Frontal cortex (tissue), 3 donors: ENCODE measurements at regions not wholly inside any gene's neighbourhood (a gene's known extent, or its start where the extent isn't known, plus 50 kb on each side); places are given as distances from the start of the nearest gene placed in this dataset.

Experiments
- DNase-seq, 2 donors: peaks; one replicate each; pipeline ENCODE4 v3.0.0; 2012; ENCODE audit warnings: low spot score in 2 of 2
- FAIRE-seq: peaks from 2 replicates; lab custom pipeline; 2012; peaks lifted over from hg19 to GRCh38; lab: Jason Lieb, UNC
- donor health status: control.
- donor health status: control.
- donor health status: control.

DNA sequence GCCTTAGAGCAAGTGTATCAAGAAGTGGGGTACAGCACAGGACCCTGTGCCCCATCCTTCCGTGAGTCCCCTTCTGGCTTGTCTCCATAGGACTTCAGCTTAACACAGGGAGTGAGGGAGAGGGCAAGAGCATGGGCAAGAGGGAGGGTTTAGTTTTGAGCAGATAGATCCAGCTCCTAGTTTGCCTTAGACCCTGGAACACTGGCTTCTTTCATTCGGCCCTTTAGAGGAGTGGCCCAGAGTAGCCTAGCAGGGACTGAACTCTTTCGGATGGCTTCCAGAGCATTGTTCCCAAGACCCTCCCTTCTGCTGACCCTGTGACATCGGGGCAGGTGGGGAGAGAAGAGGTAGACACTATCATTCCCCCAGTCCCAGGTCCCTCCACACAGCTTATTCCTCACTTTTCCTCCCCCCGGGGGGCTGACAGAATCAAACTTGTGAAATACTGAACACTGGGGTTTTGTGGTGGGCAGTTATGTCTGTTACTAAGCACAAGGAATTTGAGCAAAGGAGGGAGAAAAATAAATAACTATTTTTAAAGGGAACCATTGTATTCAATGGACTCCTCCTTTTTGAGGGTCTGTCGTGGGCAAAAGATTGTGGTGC, 289.6 kb upstream of the C2CD4B start:
- DNase-seq: no peak
- no peak for FAIRE-seq

DNA sequence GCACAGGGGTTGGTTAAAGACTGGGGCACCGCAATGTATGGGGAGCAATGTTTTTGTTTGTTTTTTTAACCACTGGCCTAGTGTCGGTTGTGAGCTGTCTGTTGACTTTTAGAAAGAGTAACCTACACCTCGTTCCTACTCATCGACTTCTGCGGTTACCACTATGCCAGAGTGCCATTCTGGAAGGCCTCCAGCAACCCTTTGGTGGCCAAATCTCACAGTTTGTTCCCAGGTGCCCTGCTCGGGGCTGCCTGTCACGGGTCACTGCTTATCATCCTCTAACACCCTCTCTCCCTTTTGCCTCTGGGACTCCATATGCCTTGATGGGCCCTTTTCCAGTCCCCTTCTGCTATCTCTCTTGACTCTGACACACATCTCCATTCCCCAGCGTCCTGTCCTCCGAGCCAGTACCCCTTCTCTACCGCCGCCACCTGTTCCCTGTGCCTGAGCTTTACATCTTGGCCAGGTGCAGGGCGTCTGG, 290.4 kb upstream of the C2CD4B start:
- FAIRE-seq (no peak), DNase-seq (no peak)

DNA sequence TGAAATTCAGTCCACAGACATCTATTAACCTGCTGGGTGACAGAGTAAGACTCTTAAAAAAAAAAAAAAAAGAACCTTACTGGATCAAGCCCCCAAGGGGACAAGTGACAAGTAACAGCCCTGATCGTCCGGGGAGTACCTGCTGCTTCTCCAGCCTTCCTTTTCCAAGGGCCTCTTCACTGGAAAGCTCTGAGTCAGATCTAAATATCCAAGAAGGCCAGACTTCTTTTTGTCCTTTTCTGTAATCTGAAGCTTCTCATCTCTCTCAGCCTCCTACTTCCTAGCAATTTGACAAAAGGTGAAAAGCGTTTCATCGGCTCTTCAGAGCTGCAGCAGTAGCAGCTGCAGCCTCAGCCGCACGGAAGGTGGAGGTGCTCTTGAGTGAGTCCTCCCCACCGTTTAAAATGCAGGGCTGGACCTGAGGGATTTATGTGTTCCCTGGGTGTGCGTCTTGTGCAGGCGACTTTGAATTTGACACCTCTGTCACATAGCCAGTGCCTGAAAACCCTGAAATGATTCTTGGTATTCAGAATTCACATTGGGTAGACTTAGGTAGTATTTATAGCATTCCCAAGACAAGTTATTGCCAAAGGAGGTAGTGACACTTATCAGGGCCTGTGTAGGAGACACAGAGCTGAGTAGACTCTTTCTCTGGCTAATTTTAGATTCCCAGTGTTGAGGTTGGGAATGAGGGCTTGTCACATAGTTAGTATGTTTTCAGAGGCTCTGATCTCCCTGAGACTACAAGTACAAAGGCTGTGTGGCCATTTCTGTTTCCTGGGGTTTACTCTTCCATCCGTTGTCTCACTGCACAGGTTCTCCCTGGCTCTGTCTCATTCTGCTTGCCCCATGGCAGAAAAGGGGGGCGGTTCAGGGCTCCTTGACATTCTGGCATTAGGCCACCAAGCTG, 291.2 kb upstream of the C2CD4B start:
- no peak for FAIRE-seq

DNA sequence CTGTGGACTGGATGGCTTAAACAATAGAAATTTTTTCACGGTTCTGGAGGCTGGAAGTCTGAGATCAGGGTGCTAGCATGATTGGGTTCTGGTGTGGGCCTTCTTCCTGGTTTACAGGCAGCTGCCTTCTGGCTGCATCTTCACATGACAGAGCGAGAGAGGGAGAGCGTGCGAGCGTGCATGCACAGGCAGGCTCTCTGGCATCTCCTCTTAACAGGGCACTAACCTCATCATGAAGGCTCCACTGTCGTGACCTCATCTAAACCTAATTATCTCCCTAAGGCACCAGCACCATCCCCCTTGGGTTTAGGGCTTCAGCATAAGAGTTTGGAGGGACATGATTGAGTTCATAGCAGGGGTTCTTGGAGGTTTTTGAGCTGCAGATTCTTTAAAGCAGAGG, 292.0 kb upstream of the C2CD4B start:
- FAIRE-seq (no peak), DNase-seq (no peak)

More for the DNA sequence above, 291.2 kb upstream of the C2CD4B start:
- no peak for DNase-seq

DNA sequence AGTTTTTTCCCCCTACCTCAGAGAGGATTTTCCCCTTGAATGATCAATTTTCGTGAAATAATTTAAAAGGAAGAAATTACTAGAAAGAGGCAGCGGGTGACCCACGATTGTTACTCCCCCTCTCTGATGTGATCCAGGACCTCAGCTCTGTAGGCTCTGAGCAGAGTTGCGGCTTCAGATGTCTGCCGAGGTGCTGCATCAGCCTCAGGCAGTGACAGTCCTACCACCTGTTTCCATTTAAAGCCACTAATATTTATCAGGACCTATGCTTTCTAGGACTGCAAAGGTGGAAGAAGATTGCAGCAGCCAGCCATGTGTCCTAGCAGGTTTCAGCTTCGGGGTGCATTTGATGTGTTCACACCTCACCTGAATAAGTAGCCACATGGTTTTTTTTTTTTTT, 294.8 kb upstream of the C2CD4B start:
- FAIRE-seq: no peak

DNA sequence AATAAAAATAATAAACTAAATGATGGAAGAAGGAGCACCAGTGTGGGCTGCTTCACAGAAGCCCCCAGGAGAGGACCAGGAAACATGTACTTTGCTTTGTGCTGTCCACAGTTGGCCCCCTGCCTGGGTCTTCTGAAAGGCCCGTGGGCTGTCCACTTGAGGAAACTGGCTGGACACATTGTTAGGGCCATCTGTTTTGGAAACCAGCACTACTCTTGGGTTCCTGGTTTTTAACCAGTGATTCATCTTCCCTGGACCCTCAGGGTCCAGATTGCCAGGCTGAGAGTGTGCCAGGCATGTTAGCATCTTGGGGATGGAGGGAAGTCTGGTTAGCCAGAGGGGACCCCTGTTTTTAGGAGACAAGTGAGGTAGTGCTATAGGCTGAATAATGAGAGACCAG, 297.2 kb upstream of the C2CD4B start:
- no peak for FAIRE-seq

More for the DNA sequence above, 294.8 kb upstream of the C2CD4B start:
- DNase-seq: no peak

DNA sequence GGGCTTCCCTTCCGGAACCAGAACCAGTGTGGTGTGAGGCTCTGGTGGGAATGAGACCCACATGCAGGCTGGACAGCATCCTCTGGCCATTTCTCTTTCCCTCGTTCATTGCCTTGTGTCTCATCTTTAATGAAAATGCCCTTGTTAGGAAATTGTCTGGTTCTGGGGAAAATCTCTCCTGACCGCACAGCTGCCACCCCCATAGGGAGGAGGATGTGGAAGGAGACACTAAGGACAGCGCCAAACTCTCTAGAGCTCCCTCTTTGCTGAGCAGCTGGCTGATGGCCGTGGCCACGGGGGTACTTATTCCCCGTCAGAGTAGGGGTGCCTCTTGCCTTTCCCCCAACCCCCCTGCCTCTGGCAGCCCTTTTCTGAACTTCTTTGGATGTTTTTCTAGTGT, 297.6 kb upstream of the C2CD4B start:
- FAIRE-seq (no peak), DNase-seq (no peak)

More for the DNA sequence above, 297.2 kb upstream of the C2CD4B start:
- DNase-seq: no peak

DNA sequence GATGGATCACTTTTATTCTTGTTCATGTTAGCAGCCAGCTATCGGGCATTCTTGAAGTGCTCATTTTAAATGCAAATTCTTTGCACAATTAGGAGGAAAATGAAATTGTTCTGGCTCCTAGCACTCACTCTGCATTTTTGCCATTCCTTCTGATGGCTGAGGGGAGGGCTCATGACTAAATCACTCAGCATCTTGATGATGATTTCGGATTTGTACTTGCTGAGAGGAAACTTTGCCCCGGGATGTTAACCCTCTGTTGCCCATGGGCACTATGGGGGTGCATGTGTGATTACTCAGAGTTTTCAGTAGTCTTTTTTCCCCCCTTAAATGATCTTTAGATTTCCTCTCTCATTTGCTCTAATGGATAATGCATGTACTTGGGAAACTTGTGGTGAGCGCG, 299.6 kb upstream of the C2CD4B start:
- FAIRE-seq (no peak), DNase-seq (no peak)

DNA sequence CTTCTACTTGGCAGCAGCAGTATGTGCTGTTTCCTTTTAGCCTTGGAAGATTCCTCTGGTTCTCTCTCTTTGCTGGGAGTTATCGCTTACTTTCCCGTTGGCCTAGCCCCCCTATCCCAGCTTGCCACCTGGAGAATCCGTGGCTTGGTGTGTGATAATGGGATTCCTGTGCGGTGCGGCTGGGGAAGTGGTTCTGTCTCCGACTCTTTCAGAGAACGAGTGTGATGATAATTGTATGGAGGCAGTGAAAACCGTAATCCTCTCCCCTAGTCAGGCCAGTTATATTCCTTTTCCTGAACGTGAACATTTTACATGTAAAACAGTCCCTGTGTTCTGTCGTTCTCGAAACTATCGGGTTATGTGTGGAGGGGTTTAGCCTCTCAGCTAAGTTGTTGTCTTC, 300.1 kb upstream of the C2CD4B start:
- FAIRE-seq: no peak
- DNase-seq: no peak

DNA sequence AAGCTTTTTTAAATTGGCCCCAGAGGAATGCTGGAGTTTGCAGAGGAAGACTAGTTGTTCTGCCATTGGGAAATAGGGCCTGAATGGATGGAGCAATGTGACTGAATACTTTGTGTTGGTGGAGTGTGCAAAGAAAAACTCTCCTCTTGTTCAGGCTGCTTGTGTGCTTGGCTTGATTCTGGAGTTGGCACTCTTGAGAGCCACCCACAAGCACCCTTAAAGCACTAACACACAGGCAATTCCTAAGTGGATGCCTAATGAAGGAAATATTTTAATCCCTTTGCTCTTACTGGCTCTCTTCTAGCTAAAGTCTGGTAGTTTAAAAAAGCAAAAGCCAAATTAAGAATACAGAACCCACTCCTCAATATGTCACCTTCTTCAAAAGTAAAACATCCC, 304.4 kb upstream of the C2CD4B start:
- DNase-seq (peak in 1 of 2 donors; percentile 22), FAIRE-seq (no peak)

DNA sequence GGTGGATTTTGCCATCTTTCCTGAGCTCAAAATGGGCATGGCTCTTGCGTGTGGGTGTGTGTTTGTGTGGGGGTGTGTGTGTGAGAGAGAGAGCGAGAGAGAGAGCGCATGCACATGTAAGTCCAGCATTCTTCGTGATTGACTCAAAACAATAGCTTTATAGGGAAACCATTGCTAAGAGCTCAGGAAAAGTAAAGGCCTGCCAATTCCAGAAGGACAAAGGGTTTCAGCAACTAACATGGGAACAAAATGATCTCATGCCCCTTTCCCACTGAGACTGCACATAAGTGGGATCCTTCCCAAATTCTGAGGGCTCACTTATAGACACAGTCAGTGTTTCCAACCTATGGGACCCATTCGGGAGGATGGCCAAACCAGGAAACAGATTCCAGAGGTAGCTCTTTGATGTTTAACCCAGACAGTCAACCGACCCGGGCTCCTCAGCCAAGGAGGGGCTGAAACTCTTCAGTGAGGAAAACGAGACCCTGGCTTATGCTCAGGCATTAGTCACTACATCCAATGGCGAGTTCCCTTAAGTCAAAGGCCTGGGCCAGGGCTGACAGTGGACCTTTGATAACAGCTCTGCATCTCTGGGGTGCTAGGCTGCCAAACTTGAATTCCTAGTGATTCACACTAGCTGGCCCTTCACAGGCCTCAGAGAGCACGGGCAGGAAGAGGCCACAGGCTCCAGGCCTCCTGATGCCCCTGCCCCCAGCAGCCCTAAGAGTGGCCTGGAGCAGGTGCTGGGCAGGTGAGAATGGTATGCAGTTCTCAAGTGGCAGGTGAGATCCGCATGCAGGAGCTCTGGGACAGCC, 305.0 kb upstream of the C2CD4B start:
- DNase-seq: no peak
- no peak for FAIRE-seq

DNA sequence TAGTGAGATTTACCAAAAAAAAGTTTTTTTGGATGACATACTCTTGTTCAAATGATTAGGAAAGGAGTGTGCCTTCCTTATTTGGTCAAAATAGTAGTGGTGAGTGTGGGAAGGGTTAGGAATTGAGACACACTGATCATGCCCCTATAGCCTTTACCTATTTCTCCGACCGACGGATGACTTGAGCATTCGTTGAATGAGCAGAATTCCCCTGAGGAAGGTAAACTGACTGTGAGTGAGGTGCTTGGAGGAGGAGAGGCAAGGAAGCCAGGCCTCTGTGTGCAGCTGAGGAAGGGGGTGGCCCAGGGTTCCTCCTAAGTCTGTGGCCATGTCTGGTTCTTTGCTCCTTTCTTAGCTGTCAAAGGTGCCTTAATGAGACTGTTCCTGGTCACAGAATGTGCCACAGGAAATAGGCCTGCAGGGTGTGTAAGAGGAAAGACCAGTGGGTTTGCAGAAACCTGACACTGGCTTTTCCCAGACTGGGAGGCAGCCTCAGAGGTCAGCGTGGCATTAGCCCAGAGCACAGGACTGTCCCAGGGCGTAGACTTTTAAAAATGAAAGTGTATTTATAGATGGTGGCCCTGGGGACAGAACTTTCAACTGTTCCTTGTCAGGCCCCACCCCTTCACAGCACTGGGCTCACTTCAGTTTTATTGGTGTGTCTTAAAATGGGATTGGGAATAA, 307.7 kb upstream of the C2CD4B start:
- no peak for FAIRE-seq
- no peak for DNase-seq

DNA sequence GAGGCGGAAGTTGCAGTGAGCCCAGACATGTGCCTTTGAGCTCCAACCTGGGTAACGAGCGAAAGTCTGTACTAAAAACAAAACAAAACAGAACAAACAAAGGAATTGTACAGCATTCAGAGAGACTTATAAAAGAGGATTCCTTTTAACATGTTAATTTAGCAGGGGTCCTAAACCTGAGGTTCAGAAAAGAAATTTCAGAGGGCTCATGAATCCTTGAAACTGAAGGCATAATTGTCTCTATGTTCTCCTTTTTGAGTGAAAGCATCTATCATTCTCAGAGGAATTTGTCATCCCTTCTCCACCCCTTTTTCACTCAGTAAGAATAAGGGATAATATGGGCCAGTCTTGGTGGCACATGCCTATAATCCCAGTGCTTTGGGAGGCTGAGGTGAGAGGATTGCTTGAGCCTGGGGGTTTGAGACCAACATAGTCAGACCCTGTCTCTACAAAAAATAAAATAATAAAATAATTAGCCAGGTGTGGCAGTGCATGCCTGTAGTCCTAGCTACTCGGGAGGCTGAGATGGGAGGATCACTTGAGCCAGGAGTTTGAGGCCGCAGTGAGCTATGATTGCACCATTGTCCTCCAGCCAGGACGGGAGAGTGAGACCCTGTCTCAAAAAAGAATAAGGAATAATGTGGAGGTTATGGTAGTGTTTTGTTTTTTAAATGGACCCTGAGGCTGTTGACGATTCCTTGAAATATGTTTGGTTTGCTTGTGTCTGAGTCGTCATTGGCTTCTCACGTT, 309.1 kb upstream of the C2CD4B start:
- FAIRE-seq (no peak), DNase-seq (no peak)

DNA sequence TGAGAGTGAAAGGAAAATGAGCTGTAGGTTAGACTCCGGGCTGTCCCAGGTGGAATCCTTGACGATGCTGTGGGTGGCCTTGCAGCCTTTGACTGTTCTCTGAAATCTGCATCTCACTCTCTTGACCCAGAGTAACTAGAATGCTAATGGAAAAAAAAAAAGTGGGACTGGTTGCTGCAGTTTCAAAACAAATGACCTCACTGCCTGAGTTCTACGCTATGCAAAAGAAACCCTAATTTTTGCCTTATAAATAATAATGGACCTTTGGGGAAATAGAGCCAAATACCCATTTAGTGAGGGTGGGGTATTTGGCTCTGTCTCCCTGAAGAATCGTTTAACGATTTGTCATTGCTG, 309.7 kb upstream of the C2CD4B start:
- FAIRE-seq: no peak
- DNase-seq: no peak

DNA sequence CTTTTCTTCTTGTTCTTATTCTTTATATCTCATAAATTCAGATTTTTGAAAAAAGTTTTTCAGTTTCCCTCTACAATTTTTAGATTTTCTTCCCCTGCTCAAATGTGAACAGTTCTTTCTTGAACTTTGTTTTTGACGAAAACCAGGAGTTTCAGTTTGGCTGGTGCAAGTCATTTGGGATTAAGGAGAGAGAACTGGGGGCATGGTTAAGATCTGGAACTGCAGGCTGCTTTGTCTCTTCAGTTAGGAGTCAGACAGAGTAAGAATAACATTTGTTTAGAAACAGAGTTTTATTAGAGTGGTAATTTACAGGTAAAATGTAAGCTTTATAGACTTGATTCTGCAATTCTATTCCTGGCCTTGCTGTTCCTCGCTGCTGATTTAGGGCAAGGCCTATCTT, 310.5 kb upstream of the C2CD4B start:
- DNase-seq (no peak), FAIRE-seq (no peak)

DNA sequence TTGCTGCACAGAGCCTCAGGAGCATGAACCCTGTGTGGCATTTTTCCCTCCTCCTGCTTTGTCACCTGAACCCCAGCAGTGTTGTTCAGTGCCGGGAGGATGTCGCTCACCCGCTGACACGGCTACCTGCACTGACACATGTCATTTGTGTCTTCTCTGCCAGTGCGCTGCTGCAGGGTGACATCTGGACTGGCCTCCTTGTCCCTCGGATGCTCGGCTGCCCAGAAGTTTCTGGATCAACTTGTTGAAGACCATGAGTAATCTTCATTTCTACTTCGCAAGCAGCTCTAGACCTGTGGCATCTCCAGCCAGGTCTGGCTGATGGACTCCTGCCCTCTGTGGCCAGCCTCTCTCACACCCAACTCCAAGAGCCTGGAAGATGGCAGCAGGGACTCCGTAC, 311.1 kb upstream of the C2CD4B start:
- DNase-seq (no peak), FAIRE-seq (no peak)

DNA sequence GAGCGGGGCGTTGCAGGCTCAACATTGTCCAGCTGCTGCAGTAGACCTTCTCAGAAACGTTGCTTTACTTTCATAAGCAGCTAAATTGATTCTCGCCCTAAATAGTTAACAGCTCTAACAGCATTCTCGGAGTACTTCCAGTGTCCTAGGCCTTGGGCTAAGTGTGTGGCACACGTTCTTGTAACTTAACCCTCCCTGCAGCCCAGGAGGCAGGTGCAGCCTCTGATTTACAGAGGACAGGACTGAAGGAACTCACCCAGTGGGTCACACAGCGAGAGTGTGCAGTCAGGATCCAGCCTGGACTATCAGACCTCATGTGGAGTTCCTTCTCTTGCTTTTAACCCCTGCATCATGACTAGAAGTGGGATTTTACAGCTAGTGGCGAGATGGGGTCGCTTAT, 312.8 kb upstream of the C2CD4B start:
- no peak for DNase-seq
- FAIRE-seq: no peak

DNA sequence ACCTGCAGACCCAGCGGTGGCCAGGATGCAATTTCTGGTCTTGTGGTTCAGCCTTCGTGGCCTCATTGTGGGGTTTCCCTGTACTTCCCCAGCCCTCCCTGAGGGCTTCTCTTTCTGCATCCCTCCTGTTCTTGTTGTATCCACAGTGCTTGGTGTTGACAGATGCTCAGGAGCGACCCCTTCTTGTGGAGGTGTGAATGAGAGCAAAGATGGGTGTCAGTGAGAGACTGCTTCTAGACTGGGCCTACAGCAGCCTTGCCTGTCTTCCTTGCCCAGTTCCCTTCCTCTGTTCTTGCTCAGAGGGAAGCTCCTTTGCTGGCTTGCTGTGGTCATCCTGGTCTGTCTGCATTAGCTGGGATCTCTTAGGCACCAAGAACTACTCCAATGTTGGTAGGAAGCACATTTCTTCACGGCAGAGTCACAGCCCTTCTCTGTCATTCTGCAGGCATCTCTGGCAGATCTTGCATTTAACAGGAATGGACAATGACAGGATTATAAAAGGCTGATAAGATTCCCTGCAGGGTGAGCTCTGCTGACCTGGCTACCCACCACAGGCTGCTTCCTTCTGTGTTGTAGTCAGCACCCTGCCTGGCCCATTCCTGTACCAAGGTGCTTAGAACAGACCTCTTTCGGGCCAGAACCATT, 317.8 kb upstream of the C2CD4B start:
- no peak for FAIRE-seq
- DNase-seq: no peak

DNA sequence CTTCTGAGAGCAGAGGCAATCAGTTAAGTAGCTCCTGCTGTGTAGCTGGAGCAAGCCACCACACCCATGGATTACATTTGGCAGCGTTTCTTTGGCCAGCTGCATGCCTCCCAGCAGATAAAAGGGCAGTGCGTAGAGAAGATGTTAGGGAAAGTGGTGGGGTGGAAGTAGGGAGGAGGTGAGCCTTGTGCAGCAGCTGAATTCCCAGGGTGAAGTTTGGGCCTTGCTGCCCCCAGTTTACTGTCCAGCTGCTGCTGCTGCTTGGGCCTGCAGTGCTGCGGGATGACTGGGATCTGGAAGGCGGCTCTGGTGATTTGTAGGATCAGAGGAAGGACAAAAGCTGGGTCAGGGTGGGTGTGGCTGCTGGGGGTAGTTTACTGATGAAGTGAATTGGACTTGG, 318.7 kb upstream of the C2CD4B start:
- DNase-seq (no peak), FAIRE-seq (no peak)
